ENCODE measurements at regions not wholly inside any gene's neighbourhood (a gene's known extent, or its start where the extent isn't known, plus 50 kb on each side); places are given as distances from the start of the nearest gene placed in this dataset.

- no peak for DNase-seq
- intact Hi-C loops (cut with DNase I), result no loop called here
These were observed 727.8 kb downstream of the GBE1 start for GRCh38 chr3:81033684-81034083.

GRCh38 chr3:81033185-81033584 lies 728.3 kb downstream of the GBE1 start:
- DNase-seq, result no peak
- H3K9me3 ChIP-seq, result no peaks in the 10 kb centered on the region
- ATAC-seq, result no peak

More at GRCh38 chr3:81033684-81034083, 727.8 kb downstream of the GBE1 start:
- H3K9me3 ChIP-seq, result no peaks in the 10 kb centered on the region
- no peaks in the 10 kb centered on the region for H3K4me1 ChIP-seq
- no peak for ATAC-seq
- no peaks in the 10 kb centered on the region for H3K27me3 ChIP-seq
- H3K4me3 ChIP-seq, result no peak overlapping the region
- TF ChIP-seq CTCF (IDR thresholded peaks at IDR 0.05), result no peak
- H3K36me3 ChIP-seq, result no peaks in the 10 kb centered on the region
- no peak overlapping the region for H3K27ac ChIP-seq

GRCh38 chr3:81029861-81030260 lies 731.6 kb downstream of the GBE1 start:
- no peak for ATAC-seq
- intact Hi-C loops (cut with DNase I), result no loop called here
- no peaks in the 10 kb centered on the region for H3K27me3 ChIP-seq

More at GRCh38 chr3:81033185-81033584, 728.3 kb downstream of the GBE1 start:
- H3K27me3 ChIP-seq, result no peaks in the 10 kb centered on the region
- intact Hi-C loops (cut with DNase I), result no loop called here
- TF ChIP-seq CTCF (IDR thresholded peaks at IDR 0.05), result no peak
- no peaks in the 10 kb centered on the region for H3K36me3 ChIP-seq
- no peak overlapping the region for H3K4me3 ChIP-seq
- H3K4me1 ChIP-seq, result no peaks in the 10 kb centered on the region
- no peak overlapping the region for H3K27ac ChIP-seq

GRCh38 chr3:81027344-81027743 lies 734.1 kb downstream of the GBE1 start:
- Histone ChIP-seq H3K27ac (no peak overlapping the region), H3K4me1 (no peaks in the 10 kb centered on the region), H3K36me3 (no peaks in the 10 kb centered on the region), H3K4me3 (no peak overlapping the region), H3K27me3 (no peaks in the 10 kb centered on the region), H3K9me3 (no peaks in the 10 kb centered on the region)
- intact Hi-C loops (cut with DNase I), result no loop called here
- DNase-seq (no peak), ATAC-seq (no peak)
- no peak for TF ChIP-seq CTCF (IDR thresholded peaks at IDR 0.05)

More at GRCh38 chr3:81029861-81030260, 731.6 kb downstream of the GBE1 start:
- no peaks in the 10 kb centered on the region for H3K9me3 ChIP-seq
- DNase-seq, result no peak
- no peak overlapping the region for H3K27ac ChIP-seq
- H3K4me1 ChIP-seq, result no peaks in the 10 kb centered on the region
- no peaks in the 10 kb centered on the region for H3K36me3 ChIP-seq
- H3K4me3 ChIP-seq, result no peak overlapping the region
- TF ChIP-seq CTCF (IDR thresholded peaks at IDR 0.05), result no peak

GRCh38 chr3:81024560-81024959 lies 736.9 kb downstream of the GBE1 start:
- H3K27ac ChIP-seq, result no peak overlapping the region
- H3K4me1 ChIP-seq, result no peaks in the 10 kb centered on the region
- no peak overlapping the region for H3K4me3 ChIP-seq
- TF ChIP-seq CTCF (IDR thresholded peaks at IDR 0.05), result no peak
- no peaks in the 10 kb centered on the region for H3K36me3 ChIP-seq
- no peaks in the 10 kb centered on the region for H3K9me3 ChIP-seq
- H3K27me3 ChIP-seq, result no peaks in the 10 kb centered on the region
- DNase-seq (no peak), ATAC-seq (no peak)
- intact Hi-C loops (cut with DNase I), result no loop called here

- intact Hi-C loops (cut with DNase I), result no loop called here
- no peak for DNase-seq
These were observed 739.1 kb downstream of the GBE1 start for GRCh38 chr3:81022339-81022738.

More at GRCh38 chr3:81022339-81022738, 739.1 kb downstream of the GBE1 start:
- TF ChIP-seq CTCF (IDR thresholded peaks at IDR 0.05), result no peak
- no peak for ATAC-seq
- Histone ChIP-seq H3K9me3 (no peaks in the 10 kb centered on the region), H3K4me3 (no peak overlapping the region), H3K27ac (no peak overlapping the region), H3K4me1 (no peaks in the 10 kb centered on the region), H3K36me3 (no peaks in the 10 kb centered on the region), H3K27me3 (no peaks in the 10 kb centered on the region)

All from upper lobe of right lung (tissue), 1 donor.